ENCODE measurements at regions not wholly inside any gene's neighbourhood (a gene's known extent, or its start where the extent isn't known, plus 50 kb on each side); places are given as distances from the start of the nearest gene placed in this dataset.

- Histone ChIP-seq H3K27ac (ENCODE audit: low read depth in 2 of 2, low read length in 2 of 2) (no peak overlapping the region), H3K9me3 (ENCODE audit: control insufficient read depth in 2 of 2, low read length in 2 of 2) (no peaks in the 10 kb centered on the region), H3K4me3 (ENCODE audit: low read length in 2 of 2) (no peak overlapping the region), H3K4me1 (ENCODE audit: control insufficient read depth in 2 of 2, insufficient read depth in 2 of 2, low read length in 2 of 2) (no peaks in the 10 kb centered on the region), H3K9ac (ENCODE audit: low read depth in 1 of 2, low read length in 2 of 2) (no peak overlapping the region), H3K36me3 (ENCODE audit: control insufficient read depth in 2 of 2, insufficient read depth in 2 of 2, low read length in 2 of 2) (no peaks in the 10 kb centered on the region), H3K27me3 (ENCODE audit: control insufficient read depth in 2 of 2, insufficient read depth in 2 of 2, low read length in 2 of 2) (no peaks in the 10 kb centered on the region)
Measured at GRCh38 chr22:47373648-47374272, 611.3 kb downstream of the TBC1D22A start.

DNA sequence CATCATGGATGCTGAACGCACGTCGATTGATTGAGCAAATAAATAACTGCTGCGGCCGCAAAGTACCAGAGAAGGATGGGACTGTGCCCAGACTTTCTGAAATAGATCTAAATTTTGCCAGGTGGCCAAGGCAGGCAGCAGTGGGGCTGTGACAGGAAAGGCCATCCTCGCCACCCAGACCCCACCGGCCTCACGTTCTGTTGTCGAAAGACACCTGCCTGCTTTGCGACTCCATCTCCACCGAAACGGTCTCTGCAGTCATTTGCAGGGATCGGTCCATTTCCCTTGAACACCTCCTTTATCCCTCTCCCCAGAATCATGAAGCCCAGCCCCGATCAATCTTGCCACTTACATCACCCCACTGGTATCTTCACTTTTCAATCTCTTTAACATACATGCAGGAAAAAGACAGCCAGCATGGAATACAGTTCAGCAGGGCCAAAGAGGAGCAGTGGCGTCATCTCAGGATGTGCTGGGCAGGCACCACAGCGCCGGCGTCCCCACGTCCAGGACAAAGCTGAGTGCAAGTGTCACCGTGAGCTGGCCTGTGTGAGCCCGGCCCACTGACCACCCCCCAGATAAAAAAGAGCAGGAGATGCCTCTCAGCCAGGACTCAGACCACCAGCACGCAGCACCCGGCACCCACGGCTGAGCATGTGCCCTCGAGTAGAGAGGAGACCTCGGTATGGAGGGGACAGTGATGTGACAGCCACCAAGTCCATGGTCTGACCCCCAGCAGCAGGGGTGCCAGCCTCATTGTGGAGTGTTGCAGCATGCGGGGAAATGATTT is 610.3 kb downstream of the TBC1D22A start:
- Histone ChIP-seq H3K4me3 (ENCODE audit: low read length in 2 of 2) (no peak overlapping the region), H3K9me3 (ENCODE audit: control insufficient read depth in 2 of 2, low read length in 2 of 2) (no peaks in the 10 kb centered on the region), H3K9ac (ENCODE audit: low read depth in 1 of 2, low read length in 2 of 2) (no peak overlapping the region), H3K36me3 (ENCODE audit: control insufficient read depth in 2 of 2, insufficient read depth in 2 of 2, low read length in 2 of 2) (no peaks in the 10 kb centered on the region), H3K27me3 (ENCODE audit: control insufficient read depth in 2 of 2, insufficient read depth in 2 of 2, low read length in 2 of 2) (no peaks in the 10 kb centered on the region), H3K4me1 (ENCODE audit: control insufficient read depth in 2 of 2, insufficient read depth in 2 of 2, low read length in 2 of 2) (no peaks in the 10 kb centered on the region), H3K27ac (ENCODE audit: low read depth in 2 of 2, low read length in 2 of 2) (no peak overlapping the region)

DNA sequence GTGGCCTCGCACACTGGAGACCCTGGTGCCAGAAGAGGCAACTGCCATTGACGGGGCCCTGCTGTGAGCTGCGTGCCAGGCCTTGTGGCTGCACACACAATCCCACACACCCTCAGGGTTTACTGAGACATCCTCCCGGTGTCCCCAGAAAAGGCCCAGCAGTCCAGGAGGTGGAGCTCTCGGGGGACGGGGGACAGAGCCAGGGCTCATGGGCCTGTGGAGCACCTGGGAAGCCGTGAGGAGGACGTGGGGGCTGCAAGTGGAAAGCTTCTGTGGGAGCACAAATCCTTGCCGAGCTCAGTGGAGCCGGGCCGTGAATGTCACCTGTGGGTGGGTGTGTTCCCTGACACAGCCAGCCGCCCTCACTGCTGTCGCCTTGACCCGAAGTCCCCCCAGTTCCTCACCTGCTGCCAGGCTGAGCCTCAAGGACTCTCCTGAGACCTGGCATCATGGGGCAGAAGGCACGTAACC is 609.7 kb downstream of the TBC1D22A start:
- no peak overlapping the region for H3K27ac ChIP-seq (ENCODE audit: low read depth in 2 of 2, low read length in 2 of 2)
- no peaks in the 10 kb centered on the region for H3K9me3 ChIP-seq (ENCODE audit: control insufficient read depth in 2 of 2, low read length in 2 of 2)
- no peaks in the 10 kb centered on the region for H3K4me1 ChIP-seq (ENCODE audit: control insufficient read depth in 2 of 2, insufficient read depth in 2 of 2, low read length in 2 of 2)
- H3K36me3 ChIP-seq (ENCODE audit: control insufficient read depth in 2 of 2, insufficient read depth in 2 of 2, low read length in 2 of 2) = no peaks in the 10 kb centered on the region
- H3K4me3 ChIP-seq (ENCODE audit: low read length in 2 of 2) = no peak overlapping the region
- H3K27me3 ChIP-seq (ENCODE audit: control insufficient read depth in 2 of 2, insufficient read depth in 2 of 2, low read length in 2 of 2) = peaks cover 0 to 1% of the 10 kb centered on the region in 2 donors
- H3K9ac ChIP-seq (ENCODE audit: low read depth in 1 of 2, low read length in 2 of 2) = no peak overlapping the region

DNA sequence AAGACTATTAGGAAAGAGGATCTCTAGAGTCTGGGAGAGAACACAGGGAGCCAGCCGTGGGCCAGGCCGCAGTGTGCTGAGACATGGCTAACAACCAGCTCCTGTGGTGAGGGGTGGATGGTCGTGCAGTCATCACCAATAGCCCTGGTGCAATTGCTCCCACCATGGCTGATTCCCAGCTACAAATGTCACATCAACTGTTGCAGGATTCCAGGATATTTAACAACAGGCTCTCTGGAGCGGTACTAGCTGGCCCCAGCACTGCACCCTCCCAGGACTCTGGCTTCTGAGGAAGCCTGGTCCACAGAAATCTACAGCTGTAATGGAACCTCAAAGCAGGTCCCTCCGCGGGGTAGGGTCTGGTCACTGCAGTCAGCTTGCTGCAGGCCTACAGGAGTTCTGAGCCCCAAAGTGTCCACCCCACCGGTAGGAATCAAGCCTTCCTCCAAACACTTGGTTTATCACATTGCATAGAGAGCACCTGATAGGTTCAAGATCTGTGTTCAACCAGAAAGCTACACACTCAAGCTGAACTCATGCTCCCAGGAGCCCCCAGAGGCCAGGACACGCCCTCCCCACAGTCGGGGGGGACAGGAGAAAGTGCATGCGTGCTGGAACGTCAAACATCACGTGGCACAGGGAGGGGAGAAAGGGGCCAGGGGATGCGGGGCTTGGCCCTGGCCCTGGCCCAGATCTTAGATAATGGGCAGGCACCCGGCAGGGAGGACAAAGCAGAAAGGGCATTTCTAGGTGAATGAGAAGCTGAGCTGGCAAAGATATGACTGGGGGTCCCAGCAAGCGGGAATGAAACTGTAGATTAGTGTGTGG is 609.0 kb downstream of the TBC1D22A start:
- Histone ChIP-seq H3K27ac (ENCODE audit: low read depth in 2 of 2, low read length in 2 of 2) (no peak overlapping the region), H3K4me1 (ENCODE audit: control insufficient read depth in 2 of 2, insufficient read depth in 2 of 2, low read length in 2 of 2) (no peaks in the 10 kb centered on the region), H3K9ac (ENCODE audit: low read depth in 1 of 2, low read length in 2 of 2) (no peak overlapping the region), H3K36me3 (ENCODE audit: control insufficient read depth in 2 of 2, insufficient read depth in 2 of 2, low read length in 2 of 2) (no peaks in the 10 kb centered on the region), H3K9me3 (ENCODE audit: control insufficient read depth in 2 of 2, low read length in 2 of 2) (no peaks in the 10 kb centered on the region), H3K27me3 (ENCODE audit: control insufficient read depth in 2 of 2, insufficient read depth in 2 of 2, low read length in 2 of 2) (peaks cover 0 to 2% of the 10 kb centered on the region in 2 donors), H3K4me3 (ENCODE audit: low read length in 2 of 2) (no peak overlapping the region)

DNA sequence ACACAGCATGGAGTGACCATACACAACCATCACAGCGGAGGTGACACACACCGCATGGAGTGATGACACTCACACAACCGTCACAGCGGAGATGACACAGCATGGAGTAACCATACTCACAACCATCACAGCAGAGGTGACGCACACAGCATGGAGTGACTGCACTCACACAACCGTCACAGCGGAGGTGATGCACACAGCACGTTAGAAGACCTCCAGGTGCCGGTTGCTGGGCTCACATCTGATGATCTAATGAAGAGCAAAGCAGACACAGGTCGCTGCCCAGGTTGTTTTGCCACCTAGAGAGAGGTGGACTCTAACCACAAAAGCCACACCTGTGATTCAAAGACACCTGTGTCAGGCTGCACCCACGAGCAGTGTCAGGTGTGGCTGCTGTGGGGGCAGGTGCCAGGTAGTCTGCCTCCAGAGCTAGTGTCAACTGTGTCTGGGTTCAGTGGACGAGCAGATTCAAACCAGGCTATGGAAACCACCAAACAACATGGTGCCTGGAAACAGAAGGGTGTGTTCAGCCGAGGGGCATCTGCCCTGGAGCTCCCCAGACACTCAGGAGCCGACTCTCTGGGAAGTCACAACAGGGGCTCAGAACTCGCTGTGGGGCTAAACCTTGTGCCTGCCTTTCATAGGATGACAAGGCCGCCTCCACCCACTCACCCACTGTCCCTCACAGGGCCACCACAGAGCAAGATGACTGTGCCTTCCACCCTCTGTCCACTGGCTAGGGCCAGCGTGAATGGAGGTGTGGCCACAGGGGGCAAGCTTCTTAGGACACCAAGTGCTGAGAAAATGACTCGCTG is 608.2 kb downstream of the TBC1D22A start:
- H3K27me3 ChIP-seq (ENCODE audit: control insufficient read depth in 2 of 2, insufficient read depth in 2 of 2, low read length in 2 of 2) = peaks cover 0 to 2% of the 10 kb centered on the region in 2 donors
- no peaks in the 10 kb centered on the region for H3K9me3 ChIP-seq (ENCODE audit: control insufficient read depth in 2 of 2, low read length in 2 of 2)
- H3K9ac ChIP-seq (ENCODE audit: low read depth in 1 of 2, low read length in 2 of 2) = no peak overlapping the region
- H3K4me3 ChIP-seq (ENCODE audit: low read length in 2 of 2) = no peak overlapping the region
- no peaks in the 10 kb centered on the region for H3K4me1 ChIP-seq (ENCODE audit: control insufficient read depth in 2 of 2, insufficient read depth in 2 of 2, low read length in 2 of 2)
- no peaks in the 10 kb centered on the region for H3K36me3 ChIP-seq (ENCODE audit: control insufficient read depth in 2 of 2, insufficient read depth in 2 of 2, low read length in 2 of 2)
- no peak overlapping the region for H3K27ac ChIP-seq (ENCODE audit: low read depth in 2 of 2, low read length in 2 of 2)

GRCh38 chr22:47369431-47370015 is 607.1 kb downstream of the TBC1D22A start:
- Histone ChIP-seq H3K9ac (ENCODE audit: low read depth in 1 of 2, low read length in 2 of 2) (no peak overlapping the region), H3K27me3 (ENCODE audit: control insufficient read depth in 2 of 2, insufficient read depth in 2 of 2, low read length in 2 of 2) (peaks cover 0 to 2% of the 10 kb centered on the region in 2 donors), H3K4me1 (ENCODE audit: control insufficient read depth in 2 of 2, insufficient read depth in 2 of 2, low read length in 2 of 2) (no peaks in the 10 kb centered on the region), H3K36me3 (ENCODE audit: control insufficient read depth in 2 of 2, insufficient read depth in 2 of 2, low read length in 2 of 2) (no peaks in the 10 kb centered on the region), H3K9me3 (ENCODE audit: control insufficient read depth in 2 of 2, low read length in 2 of 2) (no peaks in the 10 kb centered on the region), H3K4me3 (ENCODE audit: low read length in 2 of 2) (no peak overlapping the region), H3K27ac (ENCODE audit: low read depth in 2 of 2, low read length in 2 of 2) (no peak overlapping the region)

DNA sequence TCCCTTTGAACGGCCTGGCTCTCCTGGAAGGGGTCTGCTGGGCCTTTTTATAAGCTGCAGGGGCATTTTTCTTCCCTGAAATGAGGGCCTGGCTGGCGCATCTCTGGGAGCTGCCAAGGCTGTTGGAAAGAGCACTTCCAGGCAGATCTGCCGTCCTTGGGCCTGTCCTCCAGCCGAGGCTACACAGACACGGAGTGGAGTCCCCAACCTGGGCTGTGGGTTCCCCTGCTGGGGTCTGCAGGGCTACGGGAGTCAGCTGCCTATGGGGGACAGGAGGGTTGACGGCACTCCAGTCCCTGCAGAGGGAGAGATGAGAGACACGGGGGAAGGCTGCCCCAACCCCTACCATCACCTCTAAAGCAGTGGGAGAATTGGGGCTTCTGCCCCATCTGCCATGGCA is 606.6 kb downstream of the TBC1D22A start:
- Histone ChIP-seq H3K4me3 (ENCODE audit: low read length in 2 of 2) (no peak overlapping the region), H3K4me1 (ENCODE audit: control insufficient read depth in 2 of 2, insufficient read depth in 2 of 2, low read length in 2 of 2) (no peaks in the 10 kb centered on the region), H3K27ac (ENCODE audit: low read depth in 2 of 2, low read length in 2 of 2) (no peak overlapping the region), H3K36me3 (ENCODE audit: control insufficient read depth in 2 of 2, insufficient read depth in 2 of 2, low read length in 2 of 2) (no peaks in the 10 kb centered on the region), H3K9me3 (ENCODE audit: control insufficient read depth in 2 of 2, low read length in 2 of 2) (no peaks in the 10 kb centered on the region), H3K27me3 (ENCODE audit: control insufficient read depth in 2 of 2, insufficient read depth in 2 of 2, low read length in 2 of 2) (peaks cover 0 to 2% of the 10 kb centered on the region in 2 donors), H3K9ac (ENCODE audit: low read depth in 1 of 2, low read length in 2 of 2) (no peak overlapping the region)

DNA sequence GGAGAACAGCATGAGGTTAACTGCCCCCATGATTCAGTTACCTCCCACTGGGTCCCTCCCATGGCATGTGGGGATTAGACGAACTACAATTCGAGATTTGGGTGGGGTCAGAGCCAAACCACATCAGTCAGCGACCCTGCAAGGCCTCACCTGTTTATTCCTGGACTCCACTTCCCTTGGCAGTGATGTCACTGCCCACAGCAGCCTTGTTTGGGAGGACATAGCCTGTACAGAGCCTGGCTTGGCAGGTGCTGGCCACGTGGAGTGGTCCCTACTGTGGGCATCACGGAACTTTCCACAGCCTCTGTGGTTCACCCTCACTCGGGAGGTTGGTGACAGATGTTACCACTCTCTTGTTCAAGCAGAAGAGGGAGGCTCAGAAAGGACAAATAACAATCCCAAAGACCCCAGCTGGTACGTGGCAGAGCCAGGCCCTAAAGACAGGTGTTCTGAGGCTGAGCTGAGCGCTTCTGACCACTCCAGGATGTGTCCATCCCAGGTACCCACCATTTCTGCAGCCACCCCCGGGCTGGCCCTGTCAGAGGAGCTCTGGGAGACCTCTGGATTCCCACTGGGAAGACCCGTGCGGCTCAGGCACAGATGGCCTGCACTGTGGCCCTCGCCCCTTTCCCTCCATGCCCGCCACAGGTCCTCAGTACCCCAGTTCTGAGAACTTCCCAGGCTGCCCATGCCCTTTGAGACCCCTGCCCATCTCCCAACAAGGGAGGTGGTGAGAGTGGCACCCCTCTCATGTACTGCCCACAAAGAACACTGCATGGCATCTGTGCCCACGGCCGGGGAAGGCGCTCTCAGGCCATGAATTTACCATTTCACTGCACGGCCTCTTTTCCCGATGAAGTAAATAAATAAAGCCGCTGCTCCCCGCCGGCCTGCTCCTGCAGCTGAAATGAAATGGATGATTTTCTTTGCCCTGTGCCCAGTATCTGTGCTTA is 605.8 kb downstream of the TBC1D22A start:
- H3K4me3 ChIP-seq (ENCODE audit: low read length in 2 of 2) = no peak overlapping the region
- no peaks in the 10 kb centered on the region for H3K9me3 ChIP-seq (ENCODE audit: control insufficient read depth in 2 of 2, low read length in 2 of 2)
- H3K27ac ChIP-seq (ENCODE audit: low read depth in 2 of 2, low read length in 2 of 2) = no peak overlapping the region
- H3K9ac ChIP-seq (ENCODE audit: low read depth in 1 of 2, low read length in 2 of 2) = no peak overlapping the region
- H3K27me3 ChIP-seq (ENCODE audit: control insufficient read depth in 2 of 2, insufficient read depth in 2 of 2, low read length in 2 of 2) = peaks cover 0 to 2% of the 10 kb centered on the region in 2 donors
- no peaks in the 10 kb centered on the region for H3K4me1 ChIP-seq (ENCODE audit: control insufficient read depth in 2 of 2, insufficient read depth in 2 of 2, low read length in 2 of 2)
- H3K36me3 ChIP-seq (ENCODE audit: control insufficient read depth in 2 of 2, insufficient read depth in 2 of 2, low read length in 2 of 2) = no peaks in the 10 kb centered on the region
